ENCODE measurements at regions not wholly inside any gene's neighbourhood (a gene's known extent, or its start where the extent isn't known, plus 50 kb on each side); places are given as distances from the start of the nearest gene placed in this dataset.

GRCh38 chr4:95982516-95982915 is 142.6 kb downstream of the PDHA2 start:
- TF ChIP-seq CSDC2 (CRISPR knock-in tag; IDR thresholded peaks at IDR 0.05) (no peak), OSR1 (CRISPR knock-in tag; IDR thresholded peaks at IDR 0.05) (no peak), SNAI2 (CRISPR knock-in tag; IDR thresholded peaks at IDR 0.05) (no peak)
- no peak for ATAC-seq

- ATAC-seq, result no peak
- no peak for TF ChIP-seq GLIS3 (CRISPR knock-in tag; IDR thresholded peaks at IDR 0.05)
- no peak for TF ChIP-seq RARB (CRISPR knock-in tag; IDR thresholded peaks at IDR 0.05)
- no peak for TF ChIP-seq ZC3H10 (CRISPR knock-in tag; IDR thresholded peaks at IDR 0.05)
- no peak for TF ChIP-seq ARNTL (CRISPR knock-in tag; IDR thresholded peaks at IDR 0.05; ENCODE audit: borderline replicate concordance, low read depth)
- no peak for TF ChIP-seq CSDC2 (CRISPR knock-in tag; IDR thresholded peaks at IDR 0.05)
- no peak for TF ChIP-seq ISL1 (CRISPR knock-in tag; IDR thresholded peaks at IDR 0.05)
- TF ChIP-seq CSRNP3 (CRISPR knock-in tag; IDR thresholded peaks at IDR 0.05), result no peak
- TF ChIP-seq TOX (CRISPR knock-in tag; IDR thresholded peaks at IDR 0.05; ENCODE audit: borderline replicate concordance), result no peak
- no peak for TF ChIP-seq CREB5 (CRISPR knock-in tag; IDR thresholded peaks at IDR 0.05; ENCODE audit: low read depth)
- no peak for TF ChIP-seq ZNF565 (CRISPR knock-in tag; conservative IDR thresholded peaks at IDR 0.05; ENCODE audit: low read depth)
- no peak for TF ChIP-seq POU6F1 (CRISPR knock-in tag; IDR thresholded peaks at IDR 0.05; ENCODE audit: borderline replicate concordance, low read depth)
- TF ChIP-seq ZNF8 (CRISPR knock-in tag; IDR thresholded peaks at IDR 0.05), result no peak
- TF ChIP-seq ZFP3 (CRISPR knock-in tag; IDR thresholded peaks at IDR 0.05), result no peak
- no peak for TF ChIP-seq OSR1 (CRISPR knock-in tag; IDR thresholded peaks at IDR 0.05)
- TF ChIP-seq SNAI2 (CRISPR knock-in tag; IDR thresholded peaks at IDR 0.05), result no peak
- no peak for TF ChIP-seq BACH2 (CRISPR knock-in tag; IDR thresholded peaks at IDR 0.05; ENCODE audit: borderline replicate concordance)
- TF ChIP-seq ESRRG (CRISPR knock-in tag; IDR thresholded peaks at IDR 0.05), result no peak
- TF ChIP-seq PPARA (CRISPR knock-in tag; IDR thresholded peaks at IDR 0.05; ENCODE audit: borderline replicate concordance), result no peak
- no peak for TF ChIP-seq TCF4 (CRISPR knock-in tag; IDR thresholded peaks at IDR 0.05; ENCODE audit: borderline replicate concordance)
- no peak for TF ChIP-seq PATZ1 (CRISPR knock-in tag; IDR thresholded peaks at IDR 0.05; ENCODE audit: borderline replicate concordance)
These were observed 144.2 kb downstream of the PDHA2 start for GRCh38 chr4:95984081-95984480.

- TF ChIP-seq ESRRG (CRISPR knock-in tag; IDR thresholded peaks at IDR 0.05) (no peak), ZFP30 (CRISPR knock-in tag; IDR thresholded peaks at IDR 0.05) (no peak), ZC3H10 (CRISPR knock-in tag; IDR thresholded peaks at IDR 0.05) (no peak), TSHZ2 (CRISPR knock-in tag; IDR thresholded peaks at IDR 0.05) (no peak), OSR1 (CRISPR knock-in tag; IDR thresholded peaks at IDR 0.05) (no peak), ZNF70 (CRISPR knock-in tag; IDR thresholded peaks at IDR 0.05) (no peak), BACH2 (CRISPR knock-in tag; IDR thresholded peaks at IDR 0.05; ENCODE audit: borderline replicate concordance) (no peak), SNAI2 (CRISPR knock-in tag; IDR thresholded peaks at IDR 0.05) (no peak), TOX (CRISPR knock-in tag; IDR thresholded peaks at IDR 0.05; ENCODE audit: borderline replicate concordance) (no peak), PPARA (CRISPR knock-in tag; IDR thresholded peaks at IDR 0.05; ENCODE audit: borderline replicate concordance) (no peak), CSDC2 (CRISPR knock-in tag; IDR thresholded peaks at IDR 0.05) (no peak), ZFP3 (CRISPR knock-in tag; IDR thresholded peaks at IDR 0.05) (no peak), RARB (CRISPR knock-in tag; IDR thresholded peaks at IDR 0.05) (no peak), ZNF565 (CRISPR knock-in tag; conservative IDR thresholded peaks at IDR 0.05; ENCODE audit: low read depth) (no peak), CREB5 (CRISPR knock-in tag; IDR thresholded peaks at IDR 0.05; ENCODE audit: low read depth) (no peak)
- ATAC-seq, result no peak
These were observed 145.2 kb downstream of the PDHA2 start for GRCh38 chr4:95985051-95985450.
